ENCODE measurements at regions not wholly inside any gene's neighbourhood (a gene's known extent, or its start where the extent isn't known, plus 50 kb on each side); places are given as distances from the start of the nearest gene placed in this dataset.

GRCh38 chr5:164364237-164365208, 859.1 kb downstream of the MAT2B start:
- TF ChIP-seq ZNF513 (CRISPR knock-in tag; conservative IDR thresholded peaks at IDR 0.05) = no peak
- no peak for TF ChIP-seq HOXD1 (CRISPR knock-in tag; IDR thresholded peaks at IDR 0.05)
- no TSS peak for BruUV-seq (replicated peaks)
- Histone ChIP-seq H3K4me1 (ENCODE audit: insufficient read depth, low read length) (no peaks in the 10 kb centered on the region), H3K4me2 (ENCODE audit: low read depth, low read length) (no peak overlapping the region), H3K79me2 (ENCODE audit: insufficient read depth, low read length) (no peaks in the 10 kb centered on the region), H3K36me3 (replicated peaks in 1 of 2; ENCODE audit: control insufficient read depth in 1 of 2, insufficient read depth in 2 of 2, low read length in 2 of 2) (no peaks in the 10 kb centered on the region), H3K27me3 (ENCODE audit: control insufficient read depth in 1 of 2, insufficient read depth in 2 of 2, low read length in 2 of 2) (no peaks in the 10 kb centered on the region), H4K20me1 (ENCODE audit: insufficient read depth, low read length) (no peaks in the 10 kb centered on the region), H2AFZ (ENCODE audit: low read length) (no peak overlapping the region), H3K27ac (ENCODE audit: extremely low read length, insufficient read depth, low read length) (no peak overlapping the region), H3K4me3 (replicated peaks in 1 of 3; ENCODE audit: insufficient read depth in 1 of 3, low read depth in 2 of 3, low read length in 3 of 3) (no peak overlapping the region), H3K9me3 (ENCODE audit: low read length) (peaks cover 15% of the 10 kb centered on the region; the same call in 1 of the 2 replicates), H3K9ac (ENCODE audit: insufficient read depth, low read depth, low read length) (no peak overlapping the region)
- intact Hi-C loops (cut with micrococcal nuclease; ENCODE audit: unreplicated experiment) = no loop called here
- ChIA-PET CTCF (ENCODE audit: low intra/inter-chr PET ratio, low total read pairs) (no interaction called here), POLR2A (no interaction called here)
- no peak for ATAC-seq
- WGBS (ENCODE audit: low lambda C conversion rate) = 9% methylated on average over 7 of the region's 7 CpGs
- in situ Hi-C loops (cut with HindIII; ENCODE audit: extremely low pct_ligation_motif_present, low pct_unique_long_range_greater_than_20kb) = no loop called here
- FAIRE-seq = no peak
- no peak for DNase-seq (ENCODE audit: low spot score)

- no peaks in the 10 kb centered on the region for H3K36me3 ChIP-seq (replicated peaks in 1 of 2; ENCODE audit: control insufficient read depth in 1 of 2, insufficient read depth in 2 of 2, low read length in 2 of 2)
- H3K27ac ChIP-seq (ENCODE audit: extremely low read length, insufficient read depth, low read length) = no peak overlapping the region
- H3K79me2 ChIP-seq (ENCODE audit: insufficient read depth, low read length) = no peaks in the 10 kb centered on the region
- CTCF ChIA-PET (ENCODE audit: low intra/inter-chr PET ratio, low total read pairs) = no interaction called here
- intact Hi-C loops (cut with micrococcal nuclease; ENCODE audit: unreplicated experiment) (no loop called here), in situ Hi-C loops (cut with HindIII; ENCODE audit: extremely low pct_ligation_motif_present, low pct_unique_long_range_greater_than_20kb) (no loop called here)
- 8% methylated on average over 4 of the region's 4 CpGs for WGBS (ENCODE audit: low lambda C conversion rate)
- no TSS peak for BruUV-seq (replicated peaks)
- H4K20me1 ChIP-seq (ENCODE audit: insufficient read depth, low read length) = no peaks in the 10 kb centered on the region
- TF ChIP-seq ZNF460 (CRISPR knock-in tag; IDR thresholded peaks at IDR 0.05; ENCODE audit: borderline replicate concordance) (no peak), KDM5A (IDR thresholded peaks at IDR 0.05; ENCODE audit: borderline replicate concordance, low read length) (no peak), PAF1 (CRISPR knock-in tag; IDR thresholded peaks at IDR 0.05) (no peak), CREB1 (IDR thresholded peaks at IDR 0.05) (0 out of 2 replicates have a peak, but pooled peaks have one; percentile 16), CREB1 (CRISPR knock-in tag; IDR thresholded peaks at IDR 0.05) (no peak)
- DNase-seq (ENCODE audit: low spot score) (no peak), ATAC-seq (no peak), FAIRE-seq (no peak)
- no peak overlapping the region for H3K4me2 ChIP-seq (ENCODE audit: low read depth, low read length)
- POLR2A ChIA-PET = no interaction called here
- H2AFZ ChIP-seq (ENCODE audit: low read length) = no peak overlapping the region
- no peaks in the 10 kb centered on the region for H3K4me1 ChIP-seq (ENCODE audit: insufficient read depth, low read length)
- peaks cover 14% of the 10 kb centered on the region for H3K9me3 ChIP-seq (ENCODE audit: low read length)
- no peak overlapping the region for H3K4me3 ChIP-seq (replicated peaks in 1 of 3; ENCODE audit: insufficient read depth in 1 of 3, low read depth in 2 of 3, low read length in 3 of 3)
- no peaks in the 10 kb centered on the region for H3K27me3 ChIP-seq (ENCODE audit: control insufficient read depth in 1 of 2, insufficient read depth in 2 of 2, low read length in 2 of 2)
- H3K9ac ChIP-seq (ENCODE audit: insufficient read depth, low read depth, low read length) = no peak overlapping the region
These were observed 865.4 kb downstream of the MAT2B start for GRCh38 chr5:164370841-164371240.
